MM.1S (cell line): ENCODE measurements at regions not wholly inside any gene's neighbourhood (a gene's known extent, or its start where the extent isn't known, plus 50 kb on each side); places are given as distances from the start of the nearest gene placed in this dataset.

ENCODE experiments used
- DNase-seq: peaks from one replicate; pipeline ENCODE4 v3.0.0-alpha.2; 2015
- H2AFZ ChIP-seq: fragments of 300-600 bp; sonication (generic); 2 replicates; pipeline ENCODE4 v1.6.0; 2016; ENCODE audit warnings: antibody characterized with exemption, low read length
- H3F3A ChIP-seq: fragments of 300-600 bp; sonication (generic); 2 replicates; pipeline ENCODE4 v1.6.1; 2016; ENCODE audit warnings: mild to moderate bottlenecking, antibody characterized with exemption, low read length, moderate library complexity, mixed read lengths; ENCODE audit not compliant: insufficient read depth
- H3K27ac ChIP-seq: fragments of 300-600 bp; sonication (generic); 2 replicates; pipeline ENCODE4 v1.5.1; 2016; ENCODE audit warnings: mild to moderate bottlenecking, low read length
- H3K27me3 ChIP-seq: fragments of 300-600 bp; sonication (generic); replicated peaks from 2 replicates; pipeline ENCODE4 v1.6.0; 2016; ENCODE audit warnings: low read length; ENCODE audit not compliant: insufficient read depth
- H3K36me3 ChIP-seq: fragments of 300-600 bp; sonication (generic); replicated peaks from 2 replicates; pipeline ENCODE4 v1.6.1; 2016; ENCODE audit warnings: mild to moderate bottlenecking, low read length, mixed read lengths; ENCODE audit not compliant: insufficient read depth
- H3K4me1 ChIP-seq: fragments of 300-600 bp; sonication (generic); 2 replicates; pipeline ENCODE4 v1.6.1; 2016; ENCODE audit warnings: low read length, mixed read lengths
- H3K4me2 ChIP-seq: fragments of 300-600 bp; sonication (generic); 2 replicates; pipeline ENCODE4 v1.6.0; 2016; ENCODE audit warnings: low read depth, low read length
- H3K4me3 ChIP-seq: fragments of 300-600 bp; sonication (generic); 2 replicates; pipeline ENCODE4 v1.5.1; 2016; ENCODE audit warnings: low read length, mixed read lengths
- H3K79me2 ChIP-seq: fragments of 300-600 bp; sonication (generic); 2 replicates; pipeline ENCODE4 v1.6.1; 2016; ENCODE audit warnings: mixed run types, low read length, mixed read lengths
- H3K9ac ChIP-seq: fragments of 300-600 bp; sonication (generic); 2 replicates; pipeline ENCODE4 v1.6.1; 2016; ENCODE audit warnings: low read length, mixed read lengths
- H3K9me2 ChIP-seq: fragments of 300-600 bp; sonication (generic); replicated peaks from 2 replicates; pipeline ENCODE4 v1.6.1; 2016; ENCODE audit warnings: mild to moderate bottlenecking, low read length, mixed read lengths; ENCODE audit not compliant: insufficient read depth
- H3K9me3 ChIP-seq: fragments of 300-600 bp; sonication (generic); replicated peaks from 2 replicates; pipeline ENCODE4 v1.6.1; 2016; ENCODE audit warnings: mild to moderate bottlenecking, low read length, mixed read lengths; ENCODE audit not compliant: insufficient read depth
- H4K20me1 ChIP-seq: fragments of 300-600 bp; sonication (generic); 2 replicates; pipeline ENCODE4 v1.6.1; 2016; ENCODE audit warnings: mild to moderate bottlenecking, low read length, moderate library complexity, mixed read lengths; ENCODE audit not compliant: insufficient read depth
- EZH2 ChIP-seq: fragments of 300-600 bp; sonication (generic); optimal IDR thresholded peaks from 2 replicates; pipeline ENCODE3; 2017; ENCODE audit warnings: low read depth, mild to moderate bottlenecking, antibody characterized with exemption, low read length, mixed read lengths
- EZH2phosphoT487 ChIP-seq: fragments of 300-600 bp; sonication (generic); IDR thresholded peaks from 2 replicates; pipeline ENCODE4 v1.6.1; 2018; ENCODE audit warnings: antibody characterized with exemption, low read length
- TF ChIP-seq, protein P1 (sequence below): fragments of 300-600 bp; sonication (generic); IDR thresholded peaks from 2 replicates; pipeline ENCODE4 v1.5.1; 2016; ENCODE audit warnings: antibody characterized with exemption, low read length, mixed read lengths

GRCh38 chr2:143870696-143871095 is 649.2 kb downstream of the ZEB2 start:
- Histone ChIP-seq H3K27ac (no peak overlapping the region), H3K4me3 (no peak overlapping the region), H3K9me3 (no peaks in the 10 kb centered on the region), H3K9ac (no peak overlapping the region), H3K27me3 (no peaks in the 10 kb centered on the region), H3F3A (no peaks in the 10 kb centered on the region), H4K20me1 (no peaks in the 10 kb centered on the region), H3K4me1 (no peaks in the 10 kb centered on the region), H3K79me2 (no peaks in the 10 kb centered on the region), H2AFZ (no peak overlapping the region), H3K36me3 (no peaks in the 10 kb centered on the region), H3K9me2 (no peaks in the 10 kb centered on the region), H3K4me2 (no peak overlapping the region)
- no peak for TF ChIP-seq EZH2phosphoT487
- TF ChIP-seq, protein P1, sequence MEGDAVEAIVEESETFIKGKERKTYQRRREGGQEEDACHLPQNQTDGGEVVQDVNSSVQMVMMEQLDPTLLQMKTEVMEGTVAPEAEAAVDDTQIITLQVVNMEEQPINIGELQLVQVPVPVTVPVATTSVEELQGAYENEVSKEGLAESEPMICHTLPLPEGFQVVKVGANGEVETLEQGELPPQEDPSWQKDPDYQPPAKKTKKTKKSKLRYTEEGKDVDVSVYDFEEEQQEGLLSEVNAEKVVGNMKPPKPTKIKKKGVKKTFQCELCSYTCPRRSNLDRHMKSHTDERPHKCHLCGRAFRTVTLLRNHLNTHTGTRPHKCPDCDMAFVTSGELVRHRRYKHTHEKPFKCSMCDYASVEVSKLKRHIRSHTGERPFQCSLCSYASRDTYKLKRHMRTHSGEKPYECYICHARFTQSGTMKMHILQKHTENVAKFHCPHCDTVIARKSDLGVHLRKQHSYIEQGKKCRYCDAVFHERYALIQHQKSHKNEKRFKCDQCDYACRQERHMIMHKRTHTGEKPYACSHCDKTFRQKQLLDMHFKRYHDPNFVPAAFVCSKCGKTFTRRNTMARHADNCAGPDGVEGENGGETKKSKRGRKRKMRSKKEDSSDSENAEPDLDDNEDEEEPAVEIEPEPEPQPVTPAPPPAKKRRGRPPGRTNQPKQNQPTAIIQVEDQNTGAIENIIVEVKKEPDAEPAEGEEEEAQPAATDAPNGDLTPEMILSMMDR = no peak
- TF ChIP-seq EZH2 = no peak
- DNase-seq = no peak

GRCh38 chr2:143856978-143857377 is 662.9 kb downstream of the ZEB2 start:
- no peaks in the 10 kb centered on the region for H3K36me3 ChIP-seq
- no peak overlapping the region for H3K4me2 ChIP-seq
- DNase-seq = no peak
- H3K4me3 ChIP-seq = no peak overlapping the region
- no peaks in the 10 kb centered on the region for H3K79me2 ChIP-seq
- no peak overlapping the region for H3K9ac ChIP-seq
- H2AFZ ChIP-seq = no peak overlapping the region
- H3K4me1 ChIP-seq = no peaks in the 10 kb centered on the region
- TF ChIP-seq, protein P1 = no peak
- no peak for TF ChIP-seq EZH2
- no peak for TF ChIP-seq EZH2phosphoT487
- H3K9me2 ChIP-seq = no peaks in the 10 kb centered on the region
- H3K27ac ChIP-seq = no peak overlapping the region; the same call in 1 of the 2 replicates
- no peaks in the 10 kb centered on the region for H3F3A ChIP-seq
- H3K9me3 ChIP-seq = no peaks in the 10 kb centered on the region
- no peaks in the 10 kb centered on the region for H4K20me1 ChIP-seq
- H3K27me3 ChIP-seq = no peaks in the 10 kb centered on the region

GRCh38 chr2:143852759-143853158 is 667.2 kb downstream of the ZEB2 start:
- no peak for DNase-seq
- no peak overlapping the region for H3K27ac ChIP-seq
- H2AFZ ChIP-seq = no peak overlapping the region
- no peaks in the 10 kb centered on the region for H4K20me1 ChIP-seq
- no peaks in the 10 kb centered on the region for H3K27me3 ChIP-seq
- H3K4me1 ChIP-seq = no peaks in the 10 kb centered on the region
- no peaks in the 10 kb centered on the region for H3K79me2 ChIP-seq
- TF ChIP-seq EZH2 = no peak
- TF ChIP-seq, protein P1 = no peak
- no peak for TF ChIP-seq EZH2phosphoT487
- H3K4me2 ChIP-seq = no peak overlapping the region
- no peaks in the 10 kb centered on the region for H3K36me3 ChIP-seq
- no peaks in the 10 kb centered on the region for H3F3A ChIP-seq
- H3K9me2 ChIP-seq = no peaks in the 10 kb centered on the region
- H3K9ac ChIP-seq = no peak overlapping the region
- no peaks in the 10 kb centered on the region for H3K9me3 ChIP-seq
- H3K4me3 ChIP-seq = no peak overlapping the region

- TF ChIP-seq EZH2 (no peak), EZH2phosphoT487 (no peak)
- TF ChIP-seq, protein P1 = no peak
- Histone ChIP-seq H3K9me3 (no peaks in the 10 kb centered on the region), H3K4me2 (no peak overlapping the region), H3F3A (no peaks in the 10 kb centered on the region), H2AFZ (no peak overlapping the region), H3K4me1 (no peaks in the 10 kb centered on the region), H4K20me1 (no peaks in the 10 kb centered on the region), H3K9me2 (no peaks in the 10 kb centered on the region), H3K36me3 (no peaks in the 10 kb centered on the region), H3K9ac (no peak overlapping the region), H3K79me2 (no peaks in the 10 kb centered on the region), H3K4me3 (no peak overlapping the region), H3K27ac (no peak overlapping the region), H3K27me3 (no peaks in the 10 kb centered on the region)
- no peak for DNase-seq
These were observed 669.8 kb downstream of the ZEB2 start for GRCh38 chr2:143850084-143850483.
